GM21723 (cell line): ENCODE measurements at regions not wholly inside any gene's neighbourhood (a gene's known extent, or its start where the extent isn't known, plus 50 kb on each side); places are given as distances from the start of the nearest gene placed in this dataset.

ENCODE experiments used
- ATAC-seq: cut with Tn5 transposase; IDR thresholded peaks from one replicate; pipeline ENCODE4 v1.9.1; 2021; ENCODE audit warnings: mild to moderate bottlenecking, moderate library complexity; ENCODE audit not compliant: unreplicated experiment

- ATAC-seq = no peak
Observed at GRCh38 chr22:34687116-34687515, 378.8 kb upstream of the ISX start.

GRCh38 chr22:34688825-34689224 lies 377.1 kb upstream of the ISX start:
- ATAC-seq = no peak

- no peak for ATAC-seq
Observed at GRCh38 chr22:34696557-34696956, 369.4 kb upstream of the ISX start.

GRCh38 chr22:34702279-34702678 lies 363.7 kb upstream of the ISX start:
- no peak for ATAC-seq

GRCh38 chr22:34709641-34710040 lies 356.3 kb upstream of the ISX start:
- ATAC-seq = no peak

- no peak for ATAC-seq
Observed at GRCh38 chr22:34722901-34723300, 343.1 kb upstream of the ISX start.

GRCh38 chr22:34736081-34736480 lies 329.9 kb upstream of the ISX start:
- ATAC-seq = no peak

- ATAC-seq = no peak
Observed at GRCh38 chr22:34738661-34739400, 327.1 kb upstream of the ISX start.

- no peak for ATAC-seq
Observed at GRCh38 chr22:34743110-34743751, 322.7 kb upstream of the ISX start.

GRCh38 chr22:34760276-34761008 lies 305.5 kb upstream of the ISX start:
- ATAC-seq = no peak

- ATAC-seq = no peak
Observed at GRCh38 chr22:34761111-34761510, 304.8 kb upstream of the ISX start.

- no peak for ATAC-seq
Observed at GRCh38 chr22:34763496-34763895, 302.5 kb upstream of the ISX start.

- no peak for ATAC-seq
Observed at GRCh38 chr22:34765115-34765514, 300.8 kb upstream of the ISX start.

GRCh38 chr22:34769361-34769760 lies 296.6 kb upstream of the ISX start:
- no peak for ATAC-seq

GRCh38 chr22:34776817-34777216 lies 289.1 kb upstream of the ISX start:
- no peak for ATAC-seq

GRCh38 chr22:34781681-34782080 lies 284.3 kb upstream of the ISX start:
- ATAC-seq = no peak

GRCh38 chr22:34783436-34783835 lies 282.5 kb upstream of the ISX start:
- no peak for ATAC-seq

GRCh38 chr22:34784056-34784455 lies 281.9 kb upstream of the ISX start:
- ATAC-seq = no peak

- ATAC-seq = no peak
Observed at GRCh38 chr22:34797826-34798225, 268.1 kb upstream of the ISX start.

GRCh38 chr22:34798605-34799004 lies 267.4 kb upstream of the ISX start:
- no peak for ATAC-seq

- ATAC-seq = no peak
Observed at GRCh38 chr22:34800260-34800980, 265.5 kb upstream of the ISX start.
